Endothelial cell (in vitro differentiated cells): ENCODE measurements at regions not wholly inside any gene's neighbourhood (a gene's known extent, or its start where the extent isn't known, plus 50 kb on each side); places are given as distances from the start of the nearest gene placed in this dataset.

Source experiments
- DNase-seq: peaks from one replicate; pipeline ENCODE4 v3.0.0; 2021; ENCODE audit warnings: low spot score
- H3K27ac Mint-ChIP-seq: one replicate; pipeline ENCODE4 v1.8.0; 2021; ENCODE audit warnings: mixed read lengths, inconsistent platforms; ENCODE audit not compliant: unreplicated experiment
- H3K27me3 Mint-ChIP-seq: one replicate; pipeline ENCODE4 v1.8.0; 2021; ENCODE audit warnings: mild to moderate bottlenecking, moderate library complexity, mixed read lengths, inconsistent platforms; ENCODE audit not compliant: unreplicated experiment
- H3K36me3 Mint-ChIP-seq: one replicate; pipeline ENCODE4 v1.8.0; 2021; ENCODE audit warnings: mild to moderate bottlenecking, low read depth, mixed read lengths, inconsistent platforms; ENCODE audit not compliant: unreplicated experiment
- H3K4me1 Mint-ChIP-seq: one replicate; pipeline ENCODE4 v1.8.0; 2021; ENCODE audit warnings: mild to moderate bottlenecking, mixed read lengths, inconsistent platforms; ENCODE audit not compliant: unreplicated experiment
- H3K4me3 Mint-ChIP-seq: one replicate; pipeline ENCODE4 v1.8.0; 2021; ENCODE audit warnings: mild to moderate bottlenecking, mixed read lengths, inconsistent platforms; ENCODE audit not compliant: unreplicated experiment
- H3K9me3 Mint-ChIP-seq: one replicate; pipeline ENCODE4 v1.8.0; 2021; ENCODE audit warnings: mixed read lengths, inconsistent platforms; ENCODE audit not compliant: unreplicated experiment
- TF ChIP-seq, protein P1 (sequence below): fragments of 200-600 bp; sonication (generic); IDR thresholded peaks from one replicate; pipeline ENCODE4 v1.5.0; 2021; ENCODE audit warnings: antibody characterized with exemption; ENCODE audit not compliant: unreplicated experiment

GRCh38 chr5:158033076-158033475 is 174.1 kb upstream of the CLINT1 start:
- DNase-seq, result no peak

DNA sequence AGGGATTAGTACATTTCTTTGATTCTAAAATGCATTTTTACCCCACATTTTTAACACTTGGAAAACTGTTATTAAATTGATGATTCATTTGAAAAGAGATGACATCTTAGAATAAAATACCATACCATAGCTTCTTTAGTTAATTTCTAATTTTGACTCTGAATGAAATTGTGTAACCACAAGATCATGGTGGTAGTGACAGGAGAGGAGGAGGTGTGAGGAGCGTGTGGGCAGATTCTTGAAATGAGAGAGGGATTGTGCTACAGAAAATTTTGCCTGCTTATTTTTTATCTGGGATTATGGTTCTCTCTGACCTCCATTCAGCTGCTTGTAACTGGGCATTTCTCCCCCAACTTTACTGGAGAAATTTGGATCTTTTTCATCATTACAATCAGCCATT is 173.3 kb upstream of the CLINT1 start:
- Mint-ChIP-seq H3K4me1 (no peaks in the 10 kb centered on the region), H3K27ac (no peak overlapping the region), H3K4me3 (no peak overlapping the region), H3K27me3 (peaks cover 1% of the 10 kb centered on the region), H3K9me3 (no peaks in the 10 kb centered on the region), H3K36me3 (peaks cover 4% of the 10 kb centered on the region)
- TF ChIP-seq, protein P1, sequence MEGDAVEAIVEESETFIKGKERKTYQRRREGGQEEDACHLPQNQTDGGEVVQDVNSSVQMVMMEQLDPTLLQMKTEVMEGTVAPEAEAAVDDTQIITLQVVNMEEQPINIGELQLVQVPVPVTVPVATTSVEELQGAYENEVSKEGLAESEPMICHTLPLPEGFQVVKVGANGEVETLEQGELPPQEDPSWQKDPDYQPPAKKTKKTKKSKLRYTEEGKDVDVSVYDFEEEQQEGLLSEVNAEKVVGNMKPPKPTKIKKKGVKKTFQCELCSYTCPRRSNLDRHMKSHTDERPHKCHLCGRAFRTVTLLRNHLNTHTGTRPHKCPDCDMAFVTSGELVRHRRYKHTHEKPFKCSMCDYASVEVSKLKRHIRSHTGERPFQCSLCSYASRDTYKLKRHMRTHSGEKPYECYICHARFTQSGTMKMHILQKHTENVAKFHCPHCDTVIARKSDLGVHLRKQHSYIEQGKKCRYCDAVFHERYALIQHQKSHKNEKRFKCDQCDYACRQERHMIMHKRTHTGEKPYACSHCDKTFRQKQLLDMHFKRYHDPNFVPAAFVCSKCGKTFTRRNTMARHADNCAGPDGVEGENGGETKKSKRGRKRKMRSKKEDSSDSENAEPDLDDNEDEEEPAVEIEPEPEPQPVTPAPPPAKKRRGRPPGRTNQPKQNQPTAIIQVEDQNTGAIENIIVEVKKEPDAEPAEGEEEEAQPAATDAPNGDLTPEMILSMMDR, result no peak
- DNase-seq, result no peak

More at GRCh38 chr5:158033076-158033475, 174.1 kb upstream of the CLINT1 start:
- Mint-ChIP-seq H3K4me3 (no peak overlapping the region), H3K27me3 (peaks cover 5% of the 10 kb centered on the region), H3K9me3 (peaks cover under 1% of the 10 kb centered on the region), H3K27ac (no peak overlapping the region), H3K4me1 (no peaks in the 10 kb centered on the region), H3K36me3 (peaks cover 4% of the 10 kb centered on the region)
- TF ChIP-seq, protein P1, result no peak

- Mint-ChIP-seq H3K36me3 (no peaks in the 10 kb centered on the region), H3K4me3 (no peak overlapping the region), H3K9me3 (no peaks in the 10 kb centered on the region), H3K27me3 (no peaks in the 10 kb centered on the region), H3K4me1 (no peaks in the 10 kb centered on the region), H3K27ac (no peak overlapping the region)
- TF ChIP-seq, protein P1, result no peak
- DNase-seq, result no peak
Measured at GRCh38 chr5:158027806-158028775, 169.1 kb upstream of the CLINT1 start.

GRCh38 chr5:158026304-158027031 is 167.5 kb upstream of the CLINT1 start:
- TF ChIP-seq, protein P1, result no peak
- Mint-ChIP-seq H3K36me3 (no peaks in the 10 kb centered on the region), H3K27me3 (no peaks in the 10 kb centered on the region), H3K27ac (no peak overlapping the region), H3K4me3 (no peak overlapping the region), H3K4me1 (peaks cover 5% of the 10 kb centered on the region), H3K9me3 (no peaks in the 10 kb centered on the region)
- no peak for DNase-seq
